SK-N-SH (cell line): ENCODE measurements at regions not wholly inside any gene's neighbourhood (a gene's known extent, or its start where the extent isn't known, plus 50 kb on each side); places are given as distances from the start of the nearest gene placed in this dataset.
"Not testable (repeated sequence)": the region's sequence is repeated elsewhere in the genome, so short reads cannot be mapped to it uniquely, and the experiment has no call there.

Experiments used
- CTCF ChIA-PET: fragments of 300-600, 350-600 bp; formaldehyde crosslinking; extraction: SDS; loops from one replicate; lab custom pipeline; 2021; lab: Yijun Ruan, JAX
- POLR2A ChIA-PET: fragments of 350-600 bp; sonication (Branson Sonifier 250); formaldehyde crosslinking; extraction: SDS; loops from one replicate; lab custom pipeline; 2020; ENCODE audit warnings: antibody characterized with exemption, inconsistent platforms; lab: Yijun Ruan, JAX
- DNase-seq: peaks from one replicate; pipeline ENCODE4 v3.0.0; 2012
- H2AFZ ChIP-seq: fragments of 200-600 bp; sonication (generic); 2 replicates; pipeline ENCODE4 v1.8.1; 2016; ENCODE audit warnings: antibody characterized with exemption, mild to moderate bottlenecking, low read depth
- H3F3A ChIP-seq: fragments of 200-600 bp; sonication (generic); replicated peaks from 2 replicates; pipeline ENCODE3; 2016; ENCODE audit warnings: antibody characterized with exemption, mild to moderate bottlenecking; ENCODE audit not compliant: insufficient read depth
- H3K27ac ChIP-seq, 2 experiments: fragments of 200-500 bp in 1 of 2; fragments of 200-600 bp in 1 of 2; sonication (Bioruptor generic) in 1 of 2; sonication (generic), shearing (Covaris generic) in 1 of 2; 2 replicates each; pipeline versions ENCODE4 v1.5.1 to v1.6.1; 2014 to 2016; ENCODE audit warnings: low read depth in 2 of 2, inconsistent platforms in 1 of 2, low read length in 1 of 2, mild to moderate bottlenecking in 1 of 2, mixed read lengths in 1 of 2
- H3K27me3 ChIP-seq: fragments of 200-600 bp; sonication (generic), shearing (Covaris generic); 2 replicates; pipeline ENCODE4 v1.6.1; 2016; ENCODE audit warnings: mixed run types; ENCODE audit not compliant: insufficient read depth
- H3K36me3 ChIP-seq, 2 experiments: fragments of 200-500 bp in 1 of 2; fragments of 200-600 bp in 1 of 2; sonication (Bioruptor generic) in 1 of 2; sonication (generic) in 1 of 2; replicated peaks in 1 of 2; 2 replicates each; pipeline versions ENCODE3 to v1.5.1; 2014 to 2016; ENCODE audit warnings: low read length in 1 of 2, mild to moderate bottlenecking in 1 of 2; ENCODE audit not compliant: insufficient read depth in 2 of 2, control insufficient read depth in 1 of 2
- H3K4me1 ChIP-seq, 2 experiments: fragments of 200-500 bp in 1 of 2; fragments of 200-600 bp in 1 of 2; sonication (Bioruptor generic) in 1 of 2; sonication (generic), shearing (Covaris generic) in 1 of 2; 2 replicates each; pipeline versions ENCODE4 v1.5.1 to v1.6.1; 2014 to 2016; ENCODE audit warnings: low read depth in 1 of 2, low read length in 1 of 2, mixed run types in 1 of 2; ENCODE audit not compliant: insufficient read depth in 2 of 2, control insufficient read depth in 1 of 2
- H3K4me2 ChIP-seq: fragments of 200-600 bp; sonication (generic), shearing (Covaris generic); 2 replicates; pipeline ENCODE4 v1.6.1; 2017; ENCODE audit warnings: mixed run types
- H3K4me3 ChIP-seq, 2 experiments: fragments of 200-500 bp in 1 of 2; fragments of 200-600 bp in 1 of 2; sonication (Bioruptor generic) in 1 of 2; sonication (generic), shearing (Covaris generic) in 1 of 2; 2 replicates each; pipeline versions ENCODE4 v1.5.1 to v1.8.1; 2014 to 2016; ENCODE audit warnings: low read depth in 2 of 2, inconsistent platforms in 1 of 2, low read length in 1 of 2, mild to moderate bottlenecking in 1 of 2, mixed read lengths in 1 of 2, moderate library complexity in 1 of 2
- H3K79me2 ChIP-seq: fragments of 200-600 bp; sonication (generic); 2 replicates; pipeline ENCODE4 v1.8.1; 2017; ENCODE audit warnings: mild to moderate bottlenecking; ENCODE audit not compliant: insufficient read depth
- H3K9ac ChIP-seq: fragments of 200-600 bp; sonication (generic); 2 replicates; pipeline ENCODE4 v1.6.1; 2017; ENCODE audit warnings: mixed run types
- H3K9me2 ChIP-seq: fragments of 200-600 bp; sonication (generic); 2 replicates; pipeline ENCODE4 v1.6.1; 2017; ENCODE audit warnings: mixed run types
- H3K9me3 ChIP-seq: fragments of 200-600 bp; sonication (generic); 2 replicates; pipeline ENCODE4 v1.6.1; 2017; ENCODE audit warnings: mixed run types, mild to moderate bottlenecking, moderate library complexity
- H4K20me1 ChIP-seq: fragments of 200-600 bp; sonication (generic); 2 replicates; pipeline ENCODE4 v1.6.1; 2017; ENCODE audit warnings: mild to moderate bottlenecking, mixed run types; ENCODE audit not compliant: insufficient read depth
- ELF1 ChIP-seq: IDR thresholded peaks from 2 replicates; pipeline ENCODE4 v1.4.0; 2012
- FOSL2 ChIP-seq: IDR thresholded peaks from 2 replicates; pipeline ENCODE4 v1.4.0; 2012; ENCODE audit warnings: low read depth, mild to moderate bottlenecking, moderate library complexity, borderline replicate concordance
- NFIC ChIP-seq: IDR thresholded peaks from 2 replicates; pipeline ENCODE4 v1.4.0; 2012; ENCODE audit warnings: borderline replicate concordance
- RCOR1 ChIP-seq: fragments of 150-350 bp; IDR thresholded peaks from 2 replicates; pipeline ENCODE4 v1.6.1; 2017; ENCODE audit warnings: antibody characterized with exemption, low read length
- RXRA ChIP-seq: IDR thresholded peaks from 2 replicates; pipeline ENCODE4 v1.4.0; 2012; ENCODE audit warnings: low read depth, mild to moderate bottlenecking, borderline replicate concordance
- WGBS: methylation state at CpG from one replicate; pipeline ENCODE4 v1.1.6; 2017; ENCODE audit warnings: low lambda C conversion rate; 5-methylcytosine and 5-hydroxymethylcytosine counted together
- TF ChIP-seq, protein P1 (sequence below): IDR thresholded peaks from 2 replicates; pipeline ENCODE4 v1.4.0; 2012; ENCODE audit warnings: low read depth, borderline replicate concordance
- TF ChIP-seq, protein P2 (sequence below): fragments of 150-350 bp; IDR thresholded peaks from 2 replicates; pipeline ENCODE4 v1.6.1; 2016; ENCODE audit warnings: mild to moderate bottlenecking, low read depth, low read length

DNA sequence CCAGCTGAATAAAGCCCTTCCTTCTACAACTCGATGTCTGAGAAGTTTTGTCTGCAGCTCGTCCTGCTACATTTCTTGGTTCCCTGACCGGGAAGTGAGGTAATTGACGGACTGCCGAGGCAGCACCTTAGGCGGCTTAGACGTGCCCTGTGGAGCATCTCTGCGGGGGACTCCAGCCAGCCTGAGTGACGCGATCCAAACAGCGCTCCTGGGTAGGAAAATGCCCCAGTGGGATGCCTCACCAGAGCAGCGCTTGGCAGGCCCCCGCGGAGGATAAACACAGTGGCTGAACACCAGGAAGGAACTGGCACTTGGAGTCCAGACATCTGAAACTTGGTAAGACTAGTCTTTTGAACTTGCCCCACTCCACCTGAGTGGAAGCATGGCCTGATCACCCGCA, 737.3 kb downstream of the COL12A1 start:
- 28% methylated on average over 10 of the region's 15 CpGs for WGBS
- H2AFZ ChIP-seq, H3K79me2 ChIP-seq, H3K4me3 ChIP-seq, H3K27me3 ChIP-seq, H4K20me1 ChIP-seq, H3F3A ChIP-seq, H3K9ac ChIP-seq, H3K4me1 ChIP-seq, H3K4me2 ChIP-seq, H3K9me2 ChIP-seq, POLR2A ChIA-PET, CTCF ChIA-PET, H3K9me3 ChIP-seq, H3K36me3 ChIP-seq, DNase-seq, H3K27ac ChIP-seq: not testable (repeated sequence)

DNA sequence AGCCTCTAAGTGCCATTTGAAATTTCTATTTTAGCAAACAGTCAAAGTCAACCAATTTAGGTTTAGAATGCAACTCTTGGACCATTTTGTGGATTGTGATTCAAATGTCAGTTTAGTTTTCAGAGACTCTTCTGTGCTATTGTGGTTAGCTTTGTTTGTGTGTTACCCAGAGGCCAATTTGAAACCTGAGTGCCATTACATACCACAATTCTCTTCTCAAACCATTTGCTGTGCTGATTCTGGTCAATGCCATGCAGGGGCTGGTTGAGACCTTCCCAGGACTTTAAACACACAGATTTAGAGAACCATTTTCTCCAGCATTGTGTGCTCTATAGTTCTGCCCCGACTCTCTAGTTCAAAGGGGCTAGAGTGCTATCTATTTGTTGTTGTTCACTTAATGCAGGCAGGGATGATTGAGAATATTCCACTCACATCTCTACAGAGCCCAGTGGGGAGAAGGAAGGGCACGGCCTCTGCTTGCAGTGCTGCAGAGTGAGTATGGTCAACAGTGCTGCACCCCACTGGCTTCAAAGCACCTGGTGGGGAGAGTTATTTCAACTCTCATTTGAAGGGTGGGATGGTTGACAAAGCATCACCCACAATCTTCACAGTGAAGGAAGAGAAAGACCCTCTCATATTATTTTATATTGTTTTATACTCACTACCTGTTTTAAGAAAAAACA, 738.2 kb downstream of the COL12A1 start:
- Histone ChIP-seq H3K27me3 (no peaks in the 10 kb centered on the region; the same call in 1 of the 2 replicates), H3K79me2 (no peaks in the 10 kb centered on the region), H2AFZ (no peak overlapping the region), H3K4me1 (no peaks in the 10 kb centered on the region), H3K36me3 (no peaks in the 10 kb centered on the region), H4K20me1 (no peaks in the 10 kb centered on the region), H3K4me3 (no peak overlapping the region), H3K4me2 (no peak overlapping the region), H3K27ac (no peak overlapping the region), H3K9me3 (no peaks in the 10 kb centered on the region), H3K9me2 (no peaks in the 10 kb centered on the region), H3K9ac (no peak overlapping the region), H3F3A (no peaks in the 10 kb centered on the region)
- no peak for DNase-seq
- WGBS, result 0% methylated on average over 1 of the region's 2 CpGs
- TF ChIP-seq ELF1 (no peak), NFIC (no peak), FOSL2 (no peak), RXRA (no peak)
- TF ChIP-seq, protein P1, sequence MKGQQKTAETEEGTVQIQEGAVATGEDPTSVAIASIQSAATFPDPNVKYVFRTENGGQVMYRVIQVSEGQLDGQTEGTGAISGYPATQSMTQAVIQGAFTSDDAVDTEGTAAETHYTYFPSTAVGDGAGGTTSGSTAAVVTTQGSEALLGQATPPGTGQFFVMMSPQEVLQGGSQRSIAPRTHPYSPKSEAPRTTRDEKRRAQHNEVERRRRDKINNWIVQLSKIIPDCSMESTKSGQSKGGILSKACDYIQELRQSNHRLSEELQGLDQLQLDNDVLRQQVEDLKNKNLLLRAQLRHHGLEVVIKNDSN, result no peak
- TF ChIP-seq, protein P2, sequence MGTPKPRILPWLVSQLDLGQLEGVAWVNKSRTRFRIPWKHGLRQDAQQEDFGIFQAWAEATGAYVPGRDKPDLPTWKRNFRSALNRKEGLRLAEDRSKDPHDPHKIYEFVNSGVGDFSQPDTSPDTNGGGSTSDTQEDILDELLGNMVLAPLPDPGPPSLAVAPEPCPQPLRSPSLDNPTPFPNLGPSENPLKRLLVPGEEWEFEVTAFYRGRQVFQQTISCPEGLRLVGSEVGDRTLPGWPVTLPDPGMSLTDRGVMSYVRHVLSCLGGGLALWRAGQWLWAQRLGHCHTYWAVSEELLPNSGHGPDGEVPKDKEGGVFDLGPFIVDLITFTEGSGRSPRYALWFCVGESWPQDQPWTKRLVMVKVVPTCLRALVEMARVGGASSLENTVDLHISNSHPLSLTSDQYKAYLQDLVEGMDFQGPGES, result no peak
- CTCF ChIA-PET, result no interaction called here
- POLR2A ChIA-PET, result no interaction called here

DNA sequence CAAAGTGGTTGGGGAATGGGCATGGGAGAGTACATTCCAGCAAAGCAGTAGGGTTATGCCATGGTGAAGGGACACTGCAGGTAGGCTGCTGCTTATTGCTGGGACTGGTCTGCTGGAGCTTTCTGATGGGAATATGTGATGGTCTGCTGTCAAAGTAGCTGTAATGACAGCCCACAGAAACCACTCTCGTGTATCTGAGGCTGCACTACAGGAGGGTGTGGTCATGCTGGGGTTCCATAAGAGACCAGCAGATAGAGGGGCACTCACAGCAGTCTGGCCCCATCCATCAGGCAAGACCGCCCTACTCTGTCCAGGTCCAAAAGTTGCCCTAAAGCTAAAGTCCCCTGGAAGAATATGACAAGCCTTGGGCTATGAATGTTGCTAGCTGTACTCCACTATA, 739.3 kb downstream of the COL12A1 start:
- no peak overlapping the region for H3K4me3 ChIP-seq
- no peaks in the 10 kb centered on the region for H4K20me1 ChIP-seq
- H3K4me1 ChIP-seq, result no peaks in the 10 kb centered on the region
- H3K36me3 ChIP-seq, result no peaks in the 10 kb centered on the region
- WGBS, result no CpG with 5 or more reads among the region's 2 CpGs
- CTCF ChIA-PET, result no interaction called here
- H3F3A ChIP-seq, result no peaks in the 10 kb centered on the region
- H3K4me2 ChIP-seq, result no peak overlapping the region
- H3K79me2 ChIP-seq, result no peaks in the 10 kb centered on the region
- no peaks in the 10 kb centered on the region for H3K9me2 ChIP-seq
- H3K9ac ChIP-seq, result no peak overlapping the region
- H3K27me3 ChIP-seq, result no peaks in the 10 kb centered on the region; the same call in 1 of the 2 replicates
- no peaks in the 10 kb centered on the region for H3K9me3 ChIP-seq
- H2AFZ ChIP-seq, result no peak overlapping the region
- TF ChIP-seq RCOR1, result no peak
- no peak for DNase-seq
- POLR2A ChIA-PET, result no interaction called here
- H3K27ac ChIP-seq, result no peak overlapping the region
